ENCODE measurements at regions not wholly inside any gene's neighbourhood (a gene's known extent, or its start where the extent isn't known, plus 50 kb on each side); places are given as distances from the start of the nearest gene placed in this dataset.

- no peaks in the 10 kb centered on the region for H3K27me3 ChIP-seq (ENCODE audit: control insufficient read depth, insufficient read depth, low read length)
- no peak for DNase-seq
- intact Hi-C loops (cut with DNase I) = no loop called here
- no peaks in the 10 kb centered on the region for H3K4me1 ChIP-seq (ENCODE audit: control insufficient read depth in 2 of 3, insufficient read depth in 2 of 3, low read depth in 1 of 3, low read length in 3 of 3)
- no peaks in the 10 kb centered on the region for H3K9me3 ChIP-seq (ENCODE audit: control insufficient read depth in 2 of 3, insufficient read depth in 1 of 3, low read length in 3 of 3)
- no peak for FAIRE-seq
- H3K4me3 ChIP-seq (ENCODE audit: low read length in 3 of 3) = no peak overlapping the region
- no peak for TF ChIP-seq CTCF (IDR thresholded peaks at IDR 0.05; ENCODE audit: borderline replicate concordance, extremely low read depth, insufficient read depth)
- no peak overlapping the region for H3K27ac ChIP-seq (ENCODE audit: low read depth in 2 of 2, low read length in 2 of 2)
- H3K36me3 ChIP-seq (ENCODE audit: control insufficient read depth in 2 of 3, insufficient read depth in 3 of 3, low read length in 3 of 3) = no peaks in the 10 kb centered on the region
- no peak overlapping the region for H3K9ac ChIP-seq (ENCODE audit: low read length in 3 of 3)
Observed at GRCh38 chr14:98503086-98503815, 768.7 kb downstream of the BCL11B start.

GRCh38 chr14:98507264-98507663 is 764.7 kb downstream of the BCL11B start:
- H3K27me3 ChIP-seq (ENCODE audit: control insufficient read depth, insufficient read depth, low read length) = no peaks in the 10 kb centered on the region
- H3K4me1 ChIP-seq (ENCODE audit: control insufficient read depth in 2 of 3, insufficient read depth in 2 of 3, low read depth in 1 of 3, low read length in 3 of 3) = no peaks in the 10 kb centered on the region
- no peak overlapping the region for H3K27ac ChIP-seq (ENCODE audit: low read depth in 2 of 2, low read length in 2 of 2)
- H3K9ac ChIP-seq (ENCODE audit: low read length in 3 of 3) = no peak overlapping the region
- H3K9me3 ChIP-seq (ENCODE audit: control insufficient read depth in 2 of 3, insufficient read depth in 1 of 3, low read length in 3 of 3) = peaks cover 0 to 2% (median 0%) of the 10 kb centered on the region in 3 donors
- FAIRE-seq (no peak), DNase-seq (no peak)
- no peak for TF ChIP-seq CTCF (IDR thresholded peaks at IDR 0.05; ENCODE audit: borderline replicate concordance, extremely low read depth, insufficient read depth)
- intact Hi-C loops (cut with DNase I) = no loop called here
- no peak overlapping the region for H3K4me3 ChIP-seq (ENCODE audit: low read length in 3 of 3)
- no peaks in the 10 kb centered on the region for H3K36me3 ChIP-seq (ENCODE audit: control insufficient read depth in 2 of 3, insufficient read depth in 3 of 3, low read length in 3 of 3)

GRCh38 chr14:98510392-98510791 is 761.6 kb downstream of the BCL11B start:
- TF ChIP-seq CTCF (IDR thresholded peaks at IDR 0.05; ENCODE audit: borderline replicate concordance, extremely low read depth, insufficient read depth) = no peak
- Histone ChIP-seq H3K27ac (ENCODE audit: low read depth in 2 of 2, low read length in 2 of 2) (no peak overlapping the region), H3K4me1 (ENCODE audit: control insufficient read depth in 2 of 3, insufficient read depth in 2 of 3, low read depth in 1 of 3, low read length in 3 of 3) (no peaks in the 10 kb centered on the region), H3K9me3 (ENCODE audit: control insufficient read depth in 2 of 3, insufficient read depth in 1 of 3, low read length in 3 of 3) (peaks cover 0 to 2% (median 0%) of the 10 kb centered on the region in 3 donors), H3K4me3 (ENCODE audit: low read length in 3 of 3) (no peak overlapping the region), H3K36me3 (ENCODE audit: control insufficient read depth in 2 of 3, insufficient read depth in 3 of 3, low read length in 3 of 3) (no peaks in the 10 kb centered on the region), H3K9ac (ENCODE audit: low read length in 3 of 3) (no peak overlapping the region), H3K27me3 (ENCODE audit: control insufficient read depth, insufficient read depth, low read length) (no peaks in the 10 kb centered on the region)
- DNase-seq = no peak
- intact Hi-C loops (cut with DNase I) = no loop called here
- FAIRE-seq = no peak

Measured in kidney (tissue), 13 donors.